GM18907 (cell line): ENCODE measurements at regions not wholly inside any gene's neighbourhood (a gene's known extent, or its start where the extent isn't known, plus 50 kb on each side); places are given as distances from the start of the nearest gene placed in this dataset.

Source experiments
- ATAC-seq: cut with Tn5 transposase; IDR thresholded peaks from one replicate; pipeline ENCODE4 v1.9.1; 2021; ENCODE audit warnings: mild to moderate bottlenecking, moderate library complexity; ENCODE audit not compliant: unreplicated experiment

DNA sequence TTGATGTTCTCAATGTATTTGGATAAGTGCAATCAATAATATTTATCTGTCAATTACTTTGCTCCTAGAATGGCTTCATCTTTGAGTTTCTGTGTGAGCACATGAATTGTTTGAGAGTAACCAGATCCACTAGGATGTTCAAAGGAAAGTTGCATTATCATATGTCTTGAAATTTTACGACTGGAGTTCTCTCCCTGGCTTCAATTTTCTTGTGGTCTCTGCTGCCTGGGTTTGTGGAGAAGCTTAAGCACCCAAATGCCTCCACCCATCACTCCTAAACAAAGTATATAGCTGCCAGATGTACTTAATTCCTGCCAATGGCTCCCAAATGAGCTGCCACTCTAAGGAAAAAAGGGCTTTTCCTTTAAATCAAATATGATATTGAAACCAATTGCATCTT is 1149.4 kb upstream of the ZEB2 start:
- ATAC-seq: no peak

DNA sequence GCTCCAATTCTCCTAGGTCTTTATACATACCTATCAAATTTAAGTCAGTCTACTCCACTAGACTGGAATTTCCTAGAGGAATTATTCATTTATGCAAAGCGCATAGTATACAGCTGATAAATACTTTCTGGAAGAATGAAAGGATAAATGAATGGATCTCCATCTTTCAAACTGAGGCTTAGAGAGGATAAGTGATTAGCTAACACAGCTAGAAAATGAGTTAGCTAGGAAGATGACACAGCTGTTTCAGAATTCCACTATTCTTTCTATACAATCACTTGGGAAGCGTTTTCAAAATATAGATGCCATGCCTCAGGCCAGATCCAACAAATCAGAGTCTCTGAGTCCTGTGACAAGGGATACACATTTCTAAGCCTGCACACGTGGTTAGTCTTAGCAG is 1146.6 kb upstream of the ZEB2 start:
- ATAC-seq: no peak

DNA sequence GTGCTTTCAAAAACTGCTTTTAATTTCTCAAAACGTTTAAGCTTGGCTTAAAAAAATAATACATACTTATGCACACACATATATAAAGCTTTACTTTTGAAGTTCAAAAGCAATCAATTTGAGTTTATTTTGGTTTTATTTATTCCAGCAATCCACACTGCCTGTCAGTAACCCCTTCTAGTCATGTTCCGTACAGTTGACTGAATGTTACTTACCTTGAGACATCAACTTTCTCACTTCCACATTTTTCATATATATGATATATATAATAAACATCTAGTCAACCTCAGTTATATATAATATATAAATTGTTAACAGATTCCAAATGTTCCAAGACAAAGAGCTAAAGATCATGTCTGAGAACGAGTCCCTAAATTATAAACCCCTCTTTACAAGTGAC is 1137.3 kb upstream of the ZEB2 start:
- no peak for ATAC-seq

- no peak for ATAC-seq
Measured at GRCh38 chr2:145655165-145655765, 1135.3 kb upstream of the ZEB2 start.

GRCh38 chr2:145654746-145655145 is 1134.8 kb upstream of the ZEB2 start:
- no peak for ATAC-seq

GRCh38 chr2:145654156-145654555 is 1134.2 kb upstream of the ZEB2 start:
- no peak for ATAC-seq

- no peak for ATAC-seq
Measured at GRCh38 chr2:145653553-145653952, 1133.6 kb upstream of the ZEB2 start.

- no peak for ATAC-seq
Measured at GRCh38 chr2:145652571-145653545, 1132.9 kb upstream of the ZEB2 start.

DNA sequence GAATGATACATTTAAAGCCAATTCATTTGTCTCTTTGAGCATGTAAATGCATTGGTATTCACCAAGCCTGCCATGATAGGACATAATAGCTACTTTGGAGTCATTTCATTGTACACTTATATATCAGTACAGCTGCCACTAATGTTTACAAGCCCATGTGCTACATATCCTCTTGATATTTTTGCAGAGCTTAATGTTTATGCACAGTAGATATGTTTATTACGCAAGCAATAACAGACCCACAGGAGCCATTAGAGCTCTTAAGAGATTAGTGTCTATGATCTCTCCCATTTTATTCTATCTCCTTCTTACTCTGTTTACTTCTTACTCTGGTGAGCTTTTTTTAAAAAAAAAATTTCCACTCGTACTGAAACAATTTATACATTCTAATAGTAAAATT is 1132.1 kb upstream of the ZEB2 start:
- ATAC-seq: no peak

GRCh38 chr2:145650226-145650625 is 1130.3 kb upstream of the ZEB2 start:
- no peak for ATAC-seq

DNA sequence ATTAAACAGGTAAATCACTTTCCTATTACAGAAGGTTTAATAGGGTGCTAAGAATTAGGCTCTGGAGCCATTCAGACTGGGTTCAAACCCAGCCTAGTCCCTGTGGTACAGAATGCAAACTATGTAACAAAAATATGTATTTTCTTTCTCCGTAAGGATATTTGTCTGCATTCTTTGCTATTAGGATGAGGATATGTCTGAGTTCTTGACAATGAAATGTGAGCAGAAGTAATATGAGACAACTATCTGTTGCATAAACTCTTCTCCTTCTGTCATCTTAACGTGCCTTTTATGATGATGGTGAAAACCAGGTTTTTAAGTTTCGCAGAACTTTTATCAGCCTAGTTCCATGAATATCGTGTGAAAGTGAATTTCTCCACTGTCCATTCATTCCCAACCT is 1129.1 kb upstream of the ZEB2 start:
- ATAC-seq: no peak

- ATAC-seq: peak; percentile 100
Measured at GRCh38 chr2:145644820-145645302, 1124.9 kb upstream of the ZEB2 start.

GRCh38 chr2:145638675-145639074 is 1118.8 kb upstream of the ZEB2 start:
- ATAC-seq: peak; percentile 84

GRCh38 chr2:145635706-145636427 is 1115.9 kb upstream of the ZEB2 start:
- ATAC-seq: no peak

DNA sequence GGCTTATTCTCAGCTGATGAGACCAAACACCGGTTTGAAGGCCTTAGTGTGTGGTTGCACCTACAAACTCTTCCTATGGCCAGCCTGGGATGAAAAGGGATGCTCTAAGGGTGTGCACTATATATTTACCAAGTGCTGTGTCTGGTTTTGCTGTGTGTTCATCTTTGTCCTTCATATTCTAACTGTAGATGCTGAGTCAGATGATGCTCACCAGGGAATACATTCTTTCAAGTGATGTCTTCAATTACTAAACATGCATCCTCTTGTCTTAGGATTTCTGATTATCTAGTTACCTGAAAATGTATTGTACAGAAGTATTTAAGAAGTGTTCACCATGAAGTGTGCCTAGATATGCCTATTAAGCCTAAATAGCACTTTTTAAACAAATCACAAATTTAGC is 1111.6 kb upstream of the ZEB2 start:
- no peak for ATAC-seq

- no peak for ATAC-seq
Measured at GRCh38 chr2:145626301-145626700, 1106.4 kb upstream of the ZEB2 start.

DNA sequence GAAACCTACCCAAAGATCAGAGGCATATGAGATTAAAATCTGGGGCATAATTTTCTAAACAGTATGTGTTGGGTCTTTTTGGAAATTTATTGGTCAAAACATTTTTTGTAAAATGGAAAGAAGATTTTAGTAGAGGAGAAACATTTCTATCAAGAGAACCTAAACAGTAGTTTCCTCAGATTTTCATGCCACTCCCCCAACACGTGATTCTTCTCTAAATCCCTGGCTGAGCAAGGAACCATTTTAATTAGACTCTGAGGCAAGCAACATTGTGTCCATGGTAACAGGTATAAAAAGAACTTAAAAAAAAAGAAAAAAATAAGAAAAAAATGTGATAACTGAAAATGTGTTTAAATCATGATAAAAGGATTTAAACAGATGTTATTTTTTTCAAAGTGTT is 1105.2 kb upstream of the ZEB2 start:
- ATAC-seq: no peak

DNA sequence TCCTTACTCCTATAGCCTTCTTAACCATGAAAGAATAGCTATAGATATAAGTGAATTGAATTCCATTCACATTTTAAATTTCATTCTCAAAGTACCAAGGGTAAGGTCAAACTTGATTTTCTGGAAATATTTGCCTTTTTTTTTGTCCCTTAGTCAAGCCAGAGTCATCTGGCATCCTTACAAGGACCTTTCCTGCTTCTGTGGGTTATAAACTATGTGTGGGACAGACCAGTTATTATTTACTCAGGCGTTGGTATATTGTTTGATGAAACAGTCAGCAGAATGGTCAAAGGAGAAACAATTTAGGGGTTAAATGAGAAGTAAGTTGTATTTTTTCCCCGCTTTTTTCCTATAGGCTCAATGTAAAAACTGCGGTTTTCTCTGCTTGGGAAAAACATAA is 1103.2 kb upstream of the ZEB2 start:
- ATAC-seq: no peak

DNA sequence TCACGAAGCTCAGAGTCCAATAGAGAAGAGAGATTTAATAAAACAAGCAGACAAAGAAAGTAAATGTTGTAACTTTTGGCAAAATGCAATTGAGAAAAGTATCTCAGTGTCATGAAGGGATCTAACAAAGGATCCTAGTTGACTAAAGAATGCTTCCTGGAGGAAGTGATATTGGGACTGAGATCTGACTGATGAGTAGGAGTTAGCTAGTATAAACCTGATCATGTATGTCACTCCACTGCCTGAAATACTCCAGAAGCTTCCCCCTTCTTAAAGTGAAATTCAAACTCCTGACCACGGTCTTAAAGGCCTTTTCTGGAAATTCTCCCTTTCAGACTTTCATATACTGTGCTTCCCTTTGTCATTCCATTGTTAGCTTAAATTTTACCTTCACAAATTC is 1102.4 kb upstream of the ZEB2 start:
- ATAC-seq: no peak

DNA sequence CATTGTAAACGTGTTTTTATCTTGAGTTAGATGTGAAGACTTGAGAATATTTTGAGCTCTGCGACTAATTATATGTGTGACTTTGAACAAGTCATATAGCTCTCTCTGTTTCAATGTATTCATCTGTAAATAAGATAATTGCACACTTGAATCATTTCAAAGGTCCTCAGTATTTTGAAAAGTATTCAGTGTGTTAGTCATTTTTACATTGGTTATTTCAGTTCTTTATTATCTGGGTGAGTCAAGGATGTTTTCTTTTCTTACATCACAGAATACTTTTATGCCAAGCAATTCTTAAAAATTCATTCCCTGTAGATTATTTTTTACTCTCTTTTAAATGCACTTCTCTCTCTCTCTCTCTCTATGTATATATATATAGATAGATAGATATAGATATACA is 1098.0 kb upstream of the ZEB2 start:
- no peak for ATAC-seq

GRCh38 chr2:145617420-145617819 is 1097.5 kb upstream of the ZEB2 start:
- no peak for ATAC-seq

- no peak for ATAC-seq
Measured at GRCh38 chr2:145615626-145616025, 1095.7 kb upstream of the ZEB2 start.
